Omental fat pad (tissue), 3 donors: ENCODE measurements at regions not wholly inside any gene's neighbourhood (a gene's known extent, or its start where the extent isn't known, plus 50 kb on each side); places are given as distances from the start of the nearest gene placed in this dataset.

Experiments
- ATAC-seq: fragments of 150-250 bp; one replicate; pipeline ENCODE4 v1.9.1; 2016; ENCODE audit warnings: mild to moderate bottlenecking, moderate library complexity; ENCODE audit not compliant: low FRiP score
- DNase-seq: peaks from one replicate; pipeline ENCODE4 v3.0.0-alpha.2; 2019; ENCODE audit warnings: low spot score
- TF ChIP-seq, protein P1 (sequence below), 3 donors: fragments of 450-650 bp; IDR thresholded peaks; one replicate each; pipeline ENCODE4 v1.5.1; 2016 to 2017; ENCODE audit warnings: antibody characterized with exemption in 3 of 3, mild to moderate bottlenecking in 3 of 3, moderate library complexity in 2 of 3

DNA sequence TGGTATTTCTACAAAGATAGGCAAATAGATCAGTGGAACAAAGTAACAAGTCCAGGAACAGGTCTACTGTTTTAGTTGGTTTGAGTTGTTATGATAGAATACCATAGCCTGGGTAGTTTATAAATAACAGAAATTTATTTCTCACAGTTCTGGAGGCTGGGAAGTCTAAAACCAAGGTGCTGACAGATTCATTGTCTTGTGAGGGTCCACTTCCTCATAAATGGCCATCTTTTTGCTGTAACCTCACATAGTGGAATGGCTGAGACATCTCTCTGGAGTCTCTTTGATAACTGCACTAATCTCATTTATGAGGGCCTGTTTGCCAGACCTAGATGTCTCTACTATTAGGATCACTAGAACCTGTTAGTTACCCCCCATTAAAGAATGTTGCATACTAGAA lies 152.3 kb upstream of the MYRIP start:
- TF ChIP-seq, protein P1, sequence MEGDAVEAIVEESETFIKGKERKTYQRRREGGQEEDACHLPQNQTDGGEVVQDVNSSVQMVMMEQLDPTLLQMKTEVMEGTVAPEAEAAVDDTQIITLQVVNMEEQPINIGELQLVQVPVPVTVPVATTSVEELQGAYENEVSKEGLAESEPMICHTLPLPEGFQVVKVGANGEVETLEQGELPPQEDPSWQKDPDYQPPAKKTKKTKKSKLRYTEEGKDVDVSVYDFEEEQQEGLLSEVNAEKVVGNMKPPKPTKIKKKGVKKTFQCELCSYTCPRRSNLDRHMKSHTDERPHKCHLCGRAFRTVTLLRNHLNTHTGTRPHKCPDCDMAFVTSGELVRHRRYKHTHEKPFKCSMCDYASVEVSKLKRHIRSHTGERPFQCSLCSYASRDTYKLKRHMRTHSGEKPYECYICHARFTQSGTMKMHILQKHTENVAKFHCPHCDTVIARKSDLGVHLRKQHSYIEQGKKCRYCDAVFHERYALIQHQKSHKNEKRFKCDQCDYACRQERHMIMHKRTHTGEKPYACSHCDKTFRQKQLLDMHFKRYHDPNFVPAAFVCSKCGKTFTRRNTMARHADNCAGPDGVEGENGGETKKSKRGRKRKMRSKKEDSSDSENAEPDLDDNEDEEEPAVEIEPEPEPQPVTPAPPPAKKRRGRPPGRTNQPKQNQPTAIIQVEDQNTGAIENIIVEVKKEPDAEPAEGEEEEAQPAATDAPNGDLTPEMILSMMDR (IDR thresholded peaks at IDR 0.05), result no peak
- DNase-seq (no peak), ATAC-seq (no peak)

DNA sequence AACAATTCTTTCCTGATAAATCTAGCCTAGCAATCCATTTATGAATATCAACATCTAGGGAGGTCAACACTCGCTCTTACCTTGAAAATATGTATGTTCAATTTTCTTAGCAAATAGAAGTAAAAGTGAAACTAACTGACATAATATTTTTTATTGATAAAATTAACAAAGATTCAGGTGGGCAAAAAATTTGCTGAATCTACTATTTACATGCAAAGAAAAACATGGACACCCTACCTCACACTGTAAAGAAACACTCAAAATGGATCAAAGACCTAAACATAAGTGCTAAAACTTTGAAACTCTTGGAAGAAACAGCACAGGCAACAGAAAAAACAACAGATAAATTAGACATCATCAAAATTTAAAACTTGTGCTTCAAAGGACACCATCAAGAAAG lies 151.6 kb upstream of the MYRIP start:
- ATAC-seq (no peak), DNase-seq (no peak)
- TF ChIP-seq, protein P1 (IDR thresholded peaks at IDR 0.05), result no peak

DNA sequence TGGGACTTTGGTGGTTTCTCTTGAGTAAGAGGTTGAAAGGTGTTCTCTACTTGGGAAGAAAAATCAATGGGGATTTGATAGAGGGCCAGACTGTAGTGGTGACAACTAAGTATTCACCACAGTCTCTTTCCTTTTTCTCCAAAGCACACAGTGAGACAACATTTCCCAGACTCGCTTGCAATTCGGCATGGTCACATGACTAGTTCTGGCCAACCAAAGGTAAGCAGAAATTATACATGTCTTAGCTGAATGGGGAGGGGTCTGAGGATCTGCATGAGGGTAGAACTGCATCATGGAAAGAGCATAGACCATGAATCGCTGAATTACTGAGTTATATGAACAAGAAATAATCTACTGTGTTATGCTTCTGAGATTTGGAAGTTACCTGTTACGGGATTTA lies 144.5 kb upstream of the MYRIP start:
- ATAC-seq (no peak), DNase-seq (no peak)
- TF ChIP-seq, protein P1 (IDR thresholded peaks at IDR 0.05), result no peak

DNA sequence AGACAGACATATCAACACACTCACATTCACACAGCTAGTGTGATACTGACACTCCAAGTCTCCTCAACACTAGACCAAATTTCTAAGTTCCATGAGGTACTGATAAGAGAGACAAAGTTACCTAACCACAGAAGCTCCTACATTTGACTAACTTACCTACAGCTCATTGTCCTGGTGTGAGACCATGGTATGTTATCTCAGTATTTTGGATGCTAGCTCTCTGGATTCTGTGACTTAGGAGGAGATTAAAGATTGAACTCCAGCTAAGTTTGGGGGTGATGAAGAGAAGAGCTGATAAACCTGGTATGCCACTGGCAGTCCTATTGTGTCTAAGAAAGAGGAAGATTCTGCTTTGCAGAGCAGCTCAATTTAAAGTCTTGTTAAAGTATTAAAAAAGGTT lies 144.0 kb upstream of the MYRIP start:
- ATAC-seq (no peak), DNase-seq (no peak)
- TF ChIP-seq, protein P1 (IDR thresholded peaks at IDR 0.05), result no peak

DNA sequence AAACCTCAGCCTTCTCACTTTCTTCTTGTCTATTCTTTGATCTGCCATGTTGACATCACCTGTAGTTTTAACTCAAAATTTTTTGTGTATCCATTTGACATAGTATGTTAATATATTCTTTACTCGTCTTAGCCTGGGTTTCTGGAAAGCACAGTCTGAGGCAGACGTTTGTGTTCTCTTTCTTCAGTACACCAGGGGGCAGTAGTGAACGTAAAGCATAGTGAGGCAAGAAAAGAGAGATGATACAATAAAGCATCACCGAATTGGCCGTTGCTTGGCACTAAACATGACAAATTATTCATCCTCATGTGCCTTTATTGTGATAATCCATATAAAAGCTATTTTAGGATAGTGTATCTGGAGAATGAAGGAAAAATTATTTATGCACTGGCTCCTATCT lies 141.0 kb upstream of the MYRIP start:
- TF ChIP-seq, protein P1 (IDR thresholded peaks at IDR 0.05), result no peak
- ATAC-seq (no peak), DNase-seq (no peak)

DNA sequence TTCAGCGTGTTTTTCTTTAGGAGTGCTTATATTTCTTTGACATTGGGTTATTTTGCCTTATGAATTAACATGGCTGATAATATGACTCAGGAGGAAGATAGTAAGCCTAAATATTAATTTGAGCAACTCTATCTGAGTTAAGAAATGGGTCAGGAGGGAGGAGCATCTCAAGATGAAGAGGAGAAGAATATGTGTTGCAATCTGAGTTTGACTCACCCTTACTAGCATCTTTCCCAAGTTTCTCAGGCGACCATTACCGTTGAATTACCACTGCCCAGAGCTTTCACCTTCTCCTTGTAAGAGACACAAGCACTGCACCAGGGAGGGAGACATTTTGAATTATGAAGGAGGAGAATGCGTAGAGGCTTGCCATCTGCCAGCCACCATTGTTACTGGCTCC lies 138.3 kb upstream of the MYRIP start:
- ATAC-seq (no peak), DNase-seq (no peak)
- TF ChIP-seq, protein P1 (IDR thresholded peaks at IDR 0.05), result no peak

DNA sequence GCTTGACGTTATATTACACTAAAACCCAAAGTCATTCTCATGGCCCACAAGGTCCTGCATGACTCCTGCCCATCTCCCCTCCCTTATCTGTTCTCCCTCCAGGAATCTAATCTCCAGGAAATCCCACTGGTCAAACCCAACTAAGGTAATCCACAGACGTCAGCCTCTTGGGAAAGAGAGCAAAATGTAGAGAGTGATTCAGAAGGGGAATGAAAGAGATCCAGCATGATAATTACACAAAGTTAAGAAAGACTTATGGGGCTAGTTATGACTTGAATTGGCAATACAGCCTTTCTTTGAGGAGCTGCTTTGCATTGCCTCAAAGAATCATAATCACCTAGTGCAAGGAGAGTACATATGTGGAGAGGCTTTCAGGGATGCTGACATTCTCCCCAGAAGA lies 137.8 kb upstream of the MYRIP start:
- no peak for ATAC-seq
- DNase-seq, result no peak
- TF ChIP-seq, protein P1 (IDR thresholded peaks at IDR 0.05), result no peak
